Activated CD4-positive, alpha-beta T cell treated with anti-CD3 and anti-CD28 coated beads, Interleukin-2, Interleukin-4, amounts not matched to agents 100 ng/mL and 50 ng/mL, durations not matched to agents 16 hours and 8 hours (primary cell): ENCODE measurements at regions not wholly inside any gene's neighbourhood (a gene's known extent, or its start where the extent isn't known, plus 50 kb on each side); places are given as distances from the start of the nearest gene placed in this dataset.
"Not testable (repeated sequence)": the region's sequence is repeated elsewhere in the genome, so short reads cannot be mapped to it uniquely, and the experiment has no call there.

ENCODE experiments used
- DNase-seq: peaks from one replicate; pipeline ENCODE4 v3.0.0-alpha.2; 2020; ENCODE audit warnings: low spot score

- DNase-seq: not testable (repeated sequence)
Measured at GRCh38 chr18:14460364-14460763, 83.0 kb downstream of the POTEC start.

- not testable (repeated sequence) for DNase-seq
Measured at GRCh38 chr18:14459826-14460225, 83.6 kb downstream of the POTEC start.

GRCh38 chr18:14458009-14458945 is 85.1 kb downstream of the POTEC start:
- DNase-seq: peak; percentile 75

DNA sequence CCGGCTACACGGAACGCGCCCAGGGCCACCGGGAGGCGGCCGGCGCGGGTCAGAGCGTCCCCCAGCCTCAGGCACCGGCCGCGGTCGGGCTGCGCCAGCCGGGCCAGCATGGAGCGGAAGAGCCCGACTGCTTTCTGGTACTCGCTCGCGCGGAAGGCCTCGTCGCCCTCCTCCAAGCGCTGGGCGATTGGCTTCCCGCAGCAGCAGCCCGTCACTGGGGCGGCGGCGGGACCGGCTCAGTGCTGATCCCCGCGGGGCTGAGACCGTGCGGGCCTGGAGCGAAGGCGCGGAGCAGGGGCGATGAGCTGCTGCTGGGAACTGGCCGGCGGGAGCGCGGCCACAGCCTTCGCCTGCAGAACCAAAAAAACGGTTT is 92.8 kb downstream of the POTEC start:
- peak; percentile 2 for DNase-seq

DNA sequence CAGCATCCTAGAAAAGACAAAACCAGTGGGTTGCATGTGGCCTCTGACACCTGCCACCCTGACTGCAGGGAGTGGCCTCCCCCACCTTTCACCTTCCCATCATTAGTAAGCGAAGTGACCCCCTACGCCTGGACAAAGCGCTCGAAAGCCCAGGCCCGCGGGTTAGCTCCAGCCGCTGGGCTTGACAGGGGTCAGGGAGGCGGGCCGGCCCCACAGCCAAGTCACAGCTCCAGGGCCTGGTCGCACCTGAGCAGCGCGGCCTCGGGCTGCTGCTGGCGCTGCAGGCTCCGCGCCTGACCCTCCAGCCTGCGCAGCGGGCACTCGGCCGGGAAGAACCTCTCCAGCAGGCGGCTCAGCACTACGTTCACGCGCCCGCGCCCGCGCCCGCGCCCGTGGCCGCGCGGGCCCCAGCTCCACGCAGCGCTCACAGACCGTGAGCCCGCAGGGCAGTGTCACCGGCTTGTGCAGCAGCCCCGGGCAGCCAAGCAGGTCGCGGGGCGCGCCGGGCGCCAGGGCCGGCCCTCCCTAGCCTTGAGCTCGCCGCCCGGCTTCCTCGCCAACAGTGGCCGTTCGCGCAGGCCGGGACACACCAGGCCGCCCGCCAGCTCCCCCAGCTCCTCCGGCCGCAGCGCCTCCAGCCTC is 93.3 kb downstream of the POTEC start:
- peak; percentile 5 for DNase-seq

DNA sequence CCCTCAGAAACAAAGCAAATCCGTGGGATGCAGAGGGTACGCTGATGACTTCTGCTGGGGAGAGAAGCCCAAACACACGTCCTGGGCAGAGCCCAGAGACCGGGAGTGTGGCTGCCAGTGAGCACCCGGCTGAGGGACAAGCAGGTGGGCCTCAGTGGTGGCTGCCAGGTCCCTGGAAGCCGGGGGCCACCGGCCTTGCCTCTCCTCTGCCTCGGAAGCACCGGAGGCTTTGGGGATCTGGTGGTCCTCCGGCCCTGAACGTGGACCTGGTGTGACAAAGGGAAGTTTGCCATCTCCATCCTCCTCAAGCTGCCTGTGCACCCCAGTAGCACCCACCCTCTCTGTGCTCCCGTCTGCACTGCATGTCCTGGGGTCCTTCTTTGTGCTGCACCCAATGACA is 94.3 kb downstream of the POTEC start:
- not testable (repeated sequence) for DNase-seq

GRCh38 chr18:14447715-14448114 is 95.7 kb downstream of the POTEC start:
- DNase-seq: not testable (repeated sequence)

DNA sequence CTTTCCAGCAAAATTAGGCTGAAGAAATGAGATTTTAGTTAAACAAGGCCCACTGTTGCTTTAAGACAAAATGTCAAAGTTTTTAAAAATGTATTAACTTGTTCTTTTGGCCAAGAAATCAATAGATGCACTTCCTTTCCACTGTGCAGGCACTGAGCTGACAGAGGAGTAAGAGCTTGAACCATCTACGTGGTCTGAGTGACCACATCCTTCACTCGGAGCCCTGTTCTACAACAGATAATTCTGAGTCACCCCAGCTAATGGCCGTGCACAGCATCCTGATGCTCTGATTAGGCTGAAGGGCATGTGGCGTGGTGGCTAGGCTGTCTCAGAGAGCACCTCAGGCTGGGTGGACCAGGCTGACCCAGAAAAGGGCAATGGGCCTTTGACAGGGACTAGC is 107.9 kb downstream of the POTEC start:
- not testable (repeated sequence) for DNase-seq

DNA sequence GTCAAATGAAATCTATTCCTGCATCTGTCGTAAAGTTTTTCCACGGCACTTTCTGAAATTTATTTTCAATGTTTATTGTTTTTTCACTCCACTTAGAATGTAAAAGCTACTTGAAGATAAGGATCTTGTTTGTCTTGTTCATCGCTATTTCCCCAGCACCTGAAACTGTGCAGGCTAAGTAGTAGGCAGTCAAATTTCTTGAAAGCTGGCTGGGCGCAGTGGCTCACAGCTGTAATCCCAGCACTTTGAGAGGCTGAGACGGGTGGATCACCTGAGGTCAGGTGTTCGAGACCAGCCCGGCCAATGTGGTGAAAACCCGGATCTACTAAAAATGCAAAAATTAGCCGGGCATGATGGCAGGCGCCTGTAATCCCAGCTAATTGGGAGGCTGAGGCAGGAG is 111.0 kb downstream of the POTEC start:
- DNase-seq: not testable (repeated sequence)

GRCh38 chr18:14431031-14431521 is 112.3 kb downstream of the POTEC start:
- peak; percentile 67 for DNase-seq

DNA sequence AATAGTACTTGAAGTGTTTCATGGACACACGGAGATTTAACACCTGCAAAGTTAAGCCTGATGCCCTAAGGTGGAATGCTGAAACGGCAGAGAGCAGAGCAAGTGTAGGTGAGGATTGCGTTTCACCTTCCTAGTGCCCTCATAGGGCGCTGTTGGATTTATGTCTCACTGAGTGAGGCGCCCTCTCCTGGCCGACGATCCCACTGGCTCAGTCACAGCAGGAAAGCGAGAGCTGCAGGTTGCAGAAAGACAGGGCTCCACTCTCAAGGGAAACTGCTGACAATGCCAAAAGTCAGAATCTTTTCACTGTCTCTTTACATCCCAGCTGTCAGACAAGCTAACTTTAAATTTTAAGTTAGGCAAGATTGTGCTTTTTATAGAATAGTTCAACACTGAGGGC is 127.6 kb downstream of the POTEC start:
- DNase-seq: peak; percentile 28

DNA sequence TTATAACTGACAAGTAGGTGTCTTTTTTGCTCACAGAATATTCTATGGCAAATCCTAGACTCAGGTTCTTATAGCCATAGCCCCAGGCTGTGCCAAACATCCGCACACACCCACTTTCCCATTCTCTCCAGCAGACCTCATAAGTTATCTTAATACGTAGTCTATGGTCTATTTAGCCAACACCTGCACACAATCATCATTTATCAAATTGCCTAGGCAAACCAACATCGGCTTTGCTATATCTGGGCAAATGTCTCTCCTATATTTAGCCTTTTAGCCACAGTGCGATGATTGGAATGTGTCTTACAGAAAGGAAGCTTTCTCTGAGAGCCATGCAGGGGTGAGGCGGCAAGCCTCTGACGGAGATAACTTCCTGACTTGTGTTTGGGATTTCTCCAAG is 128.0 kb downstream of the POTEC start:
- not testable (repeated sequence) for DNase-seq

- peak; percentile 13 for DNase-seq
Measured at GRCh38 chr18:14395533-14395932, 147.9 kb downstream of the POTEC start.

GRCh38 chr18:14393563-14394103 is 149.8 kb downstream of the POTEC start:
- DNase-seq: not testable (repeated sequence)

DNA sequence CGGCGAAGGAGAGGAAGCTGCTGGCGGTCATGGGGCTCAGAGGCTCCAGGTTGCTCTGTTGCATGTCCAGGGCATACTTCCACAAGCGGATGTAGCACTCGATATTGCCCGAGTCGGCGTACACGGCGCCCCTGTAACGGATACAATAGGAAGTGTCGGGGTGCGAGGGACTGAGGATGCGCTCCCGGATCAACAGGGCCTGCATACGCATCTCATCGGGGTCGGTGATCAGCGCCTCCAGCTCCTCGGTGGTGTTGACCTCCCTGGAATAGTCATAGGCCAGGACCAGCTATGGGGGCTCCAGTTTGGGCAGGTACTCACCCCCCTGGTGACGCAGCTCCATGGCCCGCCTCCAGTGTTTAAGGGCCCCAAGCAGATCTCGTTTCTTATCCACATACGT is 150.8 kb downstream of the POTEC start:
- not testable (repeated sequence) for DNase-seq

- not testable (repeated sequence) for DNase-seq
Measured at GRCh38 chr18:14384961-14385360, 158.4 kb downstream of the POTEC start.

- not testable (repeated sequence) for DNase-seq
Measured at GRCh38 chr18:14382666-14383065, 160.7 kb downstream of the POTEC start.

GRCh38 chr18:14379489-14379888 is 163.9 kb downstream of the POTEC start:
- not testable (repeated sequence) for DNase-seq

- not testable (repeated sequence) for DNase-seq
Measured at GRCh38 chr18:14378376-14378775, 165.0 kb downstream of the POTEC start.

GRCh38 chr18:14361346-14361745 is 182.1 kb downstream of the POTEC start:
- DNase-seq: not testable (repeated sequence)

GRCh38 chr18:14357553-14358297 is 185.7 kb downstream of the POTEC start:
- DNase-seq: not testable (repeated sequence)

- not testable (repeated sequence) for DNase-seq
Measured at GRCh38 chr18:14342170-14342569, 201.2 kb downstream of the POTEC start.
